Natural killer cell (primary cell): ENCODE measurements at regions not wholly inside any gene's neighbourhood (a gene's known extent, or its start where the extent isn't known, plus 50 kb on each side); places are given as distances from the start of the nearest gene placed in this dataset.

Source experiments
- ATAC-seq, 3 donors: fragments of 150-1000 bp in 2 of 3; fragments of 200-7000 bp in 1 of 3; cut with Tn5 transposase; 1 replicate in 1 of 3; 2 replicates in 2 of 3; pipeline ENCODE4 v1.10.0; 2021; ENCODE audit warnings: mild to moderate bottlenecking in 2 of 3, moderate library complexity in 2 of 3
- DNase-seq, 2 donors: peaks; one replicate each; pipeline versions ENCODE4 v3.0.0 to v3.0.0-alpha.2; 2013 to 2021; ENCODE audit warnings: mixed read lengths in 1 of 2
- H3K27ac ChIP-seq: one replicate; pipeline ENCODE4 v1.5.1; 2013; ENCODE audit warnings: mild to moderate bottlenecking, low read length
- H3K27me3 ChIP-seq: one replicate; pipeline ENCODE4 v1.6.1; 2013; ENCODE audit warnings: low read length; ENCODE audit not compliant: control insufficient read depth, insufficient read depth
- H3K36me3 ChIP-seq: one replicate; pipeline ENCODE4 v1.6.1; 2013; ENCODE audit warnings: low read length; ENCODE audit not compliant: control insufficient read depth, insufficient read depth
- H3K4me1 ChIP-seq: one replicate; pipeline ENCODE4 v1.6.1; 2013; ENCODE audit warnings: low read length; ENCODE audit not compliant: control insufficient read depth, insufficient read depth
- H3K4me3 ChIP-seq: one replicate; pipeline ENCODE4 v1.5.1; 2013; ENCODE audit warnings: low read length
- H3K9me3 ChIP-seq: one replicate; pipeline ENCODE4 v1.6.1; 2013; ENCODE audit warnings: low read length; ENCODE audit not compliant: control insufficient read depth, insufficient read depth
- H3K27ac Mint-ChIP-seq, 2 donors: one replicate each; pipeline ENCODE4 v1.8.0; 2022; ENCODE audit warnings: mild to moderate bottlenecking in 2 of 2, mixed read lengths in 2 of 2, moderate library complexity in 1 of 2
- H3K27me3 Mint-ChIP-seq, 2 donors: one replicate each; pipeline ENCODE4 v1.8.0; 2022; ENCODE audit warnings: low read depth in 2 of 2, mixed read lengths in 2 of 2
- H3K36me3 Mint-ChIP-seq: one replicate; pipeline ENCODE4 v1.8.0; 2022; ENCODE audit warnings: mixed read lengths
- H3K4me1 Mint-ChIP-seq, 2 donors: one replicate each; pipeline ENCODE4 v1.8.0; 2022; ENCODE audit warnings: mixed read lengths in 2 of 2
- H3K4me3 Mint-ChIP-seq: one replicate; pipeline ENCODE4 v1.8.0; 2022; ENCODE audit warnings: mild to moderate bottlenecking, moderate library complexity, mixed read lengths
- H3K9me3 Mint-ChIP-seq, 2 donors: one replicate each; pipeline ENCODE4 v1.8.0; 2022; ENCODE audit warnings: mixed read lengths in 2 of 2
- WGBS: methylation state at CpG from one replicate; pipeline ENCODE4 v1.1.7; 2013; ENCODE audit warnings: missing lambda C conversion rate; ENCODE audit not compliant: insufficient coverage; 5-methylcytosine and 5-hydroxymethylcytosine counted together
- intact Hi-C: fragments of 100-400 bp; cut with micrococcal nuclease; formaldehyde crosslinking; loops from one replicate; pipeline ENCODE4 v1.14.2; 2022
- TF ChIP-seq, protein P1 (sequence below): fragments of 200-600 bp; IDR thresholded peaks from one replicate; pipeline ENCODE4 v1.8.0; 2022; ENCODE audit warnings: antibody characterized with exemption

DNA sequence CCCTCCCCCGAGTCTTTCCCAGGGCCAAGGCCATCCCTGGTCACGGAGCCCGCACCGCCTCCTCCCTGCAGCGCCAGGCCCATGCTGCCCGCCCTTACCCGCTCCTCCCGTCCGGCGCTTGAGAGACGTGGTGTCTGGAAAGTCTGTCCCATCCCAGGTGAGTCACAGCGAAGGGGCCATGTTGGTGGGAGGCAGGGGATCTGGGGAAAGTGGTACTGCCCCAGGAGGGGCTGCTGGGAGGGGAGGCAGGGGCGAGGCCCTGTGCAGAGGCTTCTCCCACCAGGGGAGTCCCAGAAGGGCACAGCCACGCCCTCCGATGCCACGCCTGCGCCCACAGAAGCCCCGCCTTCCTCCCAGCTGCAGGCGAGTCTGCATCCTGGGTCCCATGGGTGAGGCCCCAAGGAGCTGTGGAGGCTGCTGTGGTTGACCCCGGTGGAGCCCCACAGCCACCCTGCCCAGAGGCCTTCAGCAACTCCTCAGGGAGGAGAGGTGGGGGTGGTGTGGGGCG, 107.0 kb upstream of the PPP1R26 start:
- no peaks in the 10 kb centered on the region for H3K36me3 Mint-ChIP-seq
- ATAC-seq (no peak), DNase-seq (no peak)
- WGBS: 83% methylated on average over 20 of the region's 21 CpGs
- no peak overlapping the region for H3K4me3 ChIP-seq
- no peaks in the 10 kb centered on the region for H3K9me3 Mint-ChIP-seq
- H3K4me1 ChIP-seq: no peaks in the 10 kb centered on the region
- no peaks in the 10 kb centered on the region for H3K27me3 ChIP-seq
- intact Hi-C loops: no loop called here
- no peak overlapping the region for H3K4me3 Mint-ChIP-seq
- H3K4me1 Mint-ChIP-seq: no peaks in the 10 kb centered on the region
- TF ChIP-seq, protein P1, sequence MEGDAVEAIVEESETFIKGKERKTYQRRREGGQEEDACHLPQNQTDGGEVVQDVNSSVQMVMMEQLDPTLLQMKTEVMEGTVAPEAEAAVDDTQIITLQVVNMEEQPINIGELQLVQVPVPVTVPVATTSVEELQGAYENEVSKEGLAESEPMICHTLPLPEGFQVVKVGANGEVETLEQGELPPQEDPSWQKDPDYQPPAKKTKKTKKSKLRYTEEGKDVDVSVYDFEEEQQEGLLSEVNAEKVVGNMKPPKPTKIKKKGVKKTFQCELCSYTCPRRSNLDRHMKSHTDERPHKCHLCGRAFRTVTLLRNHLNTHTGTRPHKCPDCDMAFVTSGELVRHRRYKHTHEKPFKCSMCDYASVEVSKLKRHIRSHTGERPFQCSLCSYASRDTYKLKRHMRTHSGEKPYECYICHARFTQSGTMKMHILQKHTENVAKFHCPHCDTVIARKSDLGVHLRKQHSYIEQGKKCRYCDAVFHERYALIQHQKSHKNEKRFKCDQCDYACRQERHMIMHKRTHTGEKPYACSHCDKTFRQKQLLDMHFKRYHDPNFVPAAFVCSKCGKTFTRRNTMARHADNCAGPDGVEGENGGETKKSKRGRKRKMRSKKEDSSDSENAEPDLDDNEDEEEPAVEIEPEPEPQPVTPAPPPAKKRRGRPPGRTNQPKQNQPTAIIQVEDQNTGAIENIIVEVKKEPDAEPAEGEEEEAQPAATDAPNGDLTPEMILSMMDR: no peak
- H3K27me3 Mint-ChIP-seq: no peaks in the 10 kb centered on the region
- no peak overlapping the region for H3K27ac ChIP-seq
- no peaks in the 10 kb centered on the region for H3K36me3 ChIP-seq
- no peak overlapping the region for H3K27ac Mint-ChIP-seq
- H3K9me3 ChIP-seq: no peaks in the 10 kb centered on the region

DNA sequence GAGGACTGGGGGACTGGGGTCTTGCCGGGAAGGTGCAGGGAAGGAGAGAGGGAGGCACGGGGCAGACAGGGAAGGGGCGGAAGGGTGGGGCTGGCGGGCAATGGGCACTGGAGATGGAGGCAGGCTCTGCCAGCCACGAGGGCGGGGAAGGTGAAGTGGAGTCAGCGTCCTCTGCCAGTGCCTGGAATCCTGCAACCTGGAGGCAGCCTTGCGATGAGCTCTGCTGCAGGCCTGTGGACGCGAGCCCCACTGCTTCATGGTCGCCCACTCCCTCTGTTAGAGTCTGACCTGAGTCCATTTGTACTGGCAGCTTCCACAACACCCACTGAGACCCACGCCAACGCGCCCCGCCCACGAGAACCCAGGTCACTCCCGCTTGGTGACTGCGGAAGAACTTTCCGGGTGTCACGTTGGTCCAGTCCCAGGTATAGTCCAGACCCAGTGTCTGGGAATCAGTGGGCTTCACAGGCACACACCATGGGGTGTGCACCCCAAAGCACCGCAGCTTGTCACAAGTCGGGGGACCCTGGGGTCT, 106.4 kb upstream of the PPP1R26 start:
- no peaks in the 10 kb centered on the region for H3K36me3 ChIP-seq
- ATAC-seq: no peak
- 90% methylated on average over 22 of the region's 22 CpGs for WGBS

DNA sequence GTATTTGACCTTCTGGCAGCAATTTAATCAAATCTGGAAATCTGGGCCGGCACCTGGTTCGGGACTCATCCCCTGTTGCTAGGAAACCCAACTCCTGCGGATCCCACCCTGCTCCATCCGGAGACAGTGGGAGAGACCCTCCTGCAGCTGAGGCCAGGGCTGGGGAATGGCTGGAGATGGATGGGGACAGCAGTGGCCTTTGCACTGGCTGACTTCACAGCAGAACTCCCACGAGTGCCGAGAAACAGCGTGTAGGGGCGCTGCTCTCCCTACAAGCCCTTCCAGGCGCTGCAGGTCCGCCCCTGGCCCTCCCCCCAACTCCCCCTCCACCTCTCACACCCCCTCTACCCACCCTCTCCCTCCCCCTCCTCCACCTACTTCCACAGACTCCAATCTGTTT, 105.8 kb upstream of the PPP1R26 start:
- Mint-ChIP-seq H3K4me3 (no peak overlapping the region), H3K36me3 (no peaks in the 10 kb centered on the region), H3K9me3 (no peaks in the 10 kb centered on the region), H3K4me1 (no peaks in the 10 kb centered on the region), H3K27ac (no peak overlapping the region), H3K27me3 (no peaks in the 10 kb centered on the region)
- Histone ChIP-seq H3K27ac (no peak overlapping the region), H3K4me1 (no peaks in the 10 kb centered on the region), H3K4me3 (no peak overlapping the region), H3K36me3 (no peaks in the 10 kb centered on the region), H3K27me3 (no peaks in the 10 kb centered on the region), H3K9me3 (no peaks in the 10 kb centered on the region)
- DNase-seq (no peak), ATAC-seq (no peak)
- TF ChIP-seq, protein P1: no peak
- WGBS: 49% methylated on average over 10 of the region's 10 CpGs
- intact Hi-C loops: no loop called here

More for the DNA sequence above, 106.4 kb upstream of the PPP1R26 start:
- Mint-ChIP-seq H3K4me3 (no peak overlapping the region), H3K36me3 (no peaks in the 10 kb centered on the region), H3K27me3 (no peaks in the 10 kb centered on the region), H3K9me3 (no peaks in the 10 kb centered on the region), H3K27ac (no peak overlapping the region), H3K4me1 (no peaks in the 10 kb centered on the region)
- no peaks in the 10 kb centered on the region for H3K4me1 ChIP-seq
- no peaks in the 10 kb centered on the region for H3K9me3 ChIP-seq
- no peak for DNase-seq
- intact Hi-C loops: no loop called here
- TF ChIP-seq, protein P1: no peak
- H3K27ac ChIP-seq: no peak overlapping the region
- no peaks in the 10 kb centered on the region for H3K27me3 ChIP-seq
- H3K4me3 ChIP-seq: no peak overlapping the region

DNA sequence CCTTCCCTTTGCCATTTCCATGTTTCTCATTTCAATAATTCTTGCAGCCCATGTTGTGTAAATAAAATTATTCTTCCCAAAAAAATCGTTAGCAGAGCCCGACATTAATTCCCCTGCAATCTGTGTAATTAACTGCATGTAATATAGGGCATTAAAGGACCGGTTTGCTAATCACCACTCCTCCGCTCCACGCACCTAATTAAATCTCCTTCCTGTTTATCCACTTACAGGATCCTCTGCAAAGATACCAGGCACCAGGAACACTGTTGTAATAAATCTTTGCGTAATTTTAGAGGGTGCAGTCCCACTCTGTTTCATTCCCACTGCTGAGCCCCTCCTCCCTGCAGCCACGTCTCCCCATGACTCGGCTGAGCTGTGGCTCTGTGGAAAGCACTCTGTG, 105.0 kb upstream of the PPP1R26 start:
- Histone ChIP-seq H3K4me1 (no peaks in the 10 kb centered on the region), H3K36me3 (no peaks in the 10 kb centered on the region), H3K9me3 (no peaks in the 10 kb centered on the region), H3K4me3 (no peak overlapping the region), H3K27ac (no peak overlapping the region), H3K27me3 (no peaks in the 10 kb centered on the region)
- intact Hi-C loops: no loop called here
- DNase-seq (no peak), ATAC-seq (no peak)
- Mint-ChIP-seq H3K27ac (no peak overlapping the region), H3K4me3 (no peak overlapping the region), H3K36me3 (no peaks in the 10 kb centered on the region), H3K4me1 (no peaks in the 10 kb centered on the region), H3K27me3 (no peaks in the 10 kb centered on the region), H3K9me3 (no peaks in the 10 kb centered on the region)
- WGBS: 76% methylated on average over 6 of the region's 8 CpGs
- TF ChIP-seq, protein P1: no peak
